Trophoblast cell (in vitro differentiated cells and primary cell): ENCODE measurements at regions not wholly inside any gene's neighbourhood (a gene's known extent, or its start where the extent isn't known, plus 50 kb on each side); places are given as distances from the start of the nearest gene placed in this dataset.

ENCODE experiments used
- DNase-seq, 2 donors: peaks; one replicate each; pipeline ENCODE4 v3.0.0-alpha.2; 2016
- H2AFZ ChIP-seq: 2 replicates; pipeline ENCODE4 v1.6.1; 2013; ENCODE audit warnings: low read length, moderate library complexity, mild to moderate bottlenecking; ENCODE audit not compliant: insufficient read depth, poor library complexity
- H2AK5ac ChIP-seq: 2 replicates; pipeline ENCODE4 v1.6.1; 2013; ENCODE audit warnings: mild to moderate bottlenecking, low read length
- H2BK120ac ChIP-seq: 2 replicates; pipeline ENCODE4 v1.6.1; 2013; ENCODE audit warnings: low read length, mild to moderate bottlenecking, moderate library complexity; ENCODE audit not compliant: insufficient read depth, poor library complexity
- H2BK12ac ChIP-seq: 2 replicates; pipeline ENCODE4 v1.6.1; 2013; ENCODE audit warnings: mild to moderate bottlenecking, low read length, moderate library complexity
- H2BK5ac ChIP-seq: 2 replicates; pipeline ENCODE4 v1.6.1; 2013; ENCODE audit warnings: low read length, low read depth, moderate library complexity, mild to moderate bottlenecking; ENCODE audit not compliant: poor library complexity
- H3K14ac ChIP-seq: 2 replicates; pipeline ENCODE4 v1.6.1; 2013; ENCODE audit warnings: mild to moderate bottlenecking, low read length
- H3K18ac ChIP-seq: 2 replicates; pipeline ENCODE4 v1.6.1; 2013; ENCODE audit warnings: mild to moderate bottlenecking, low read length
- H3K23ac ChIP-seq: 2 replicates; pipeline ENCODE4 v1.6.1; 2013; ENCODE audit warnings: low read length
- H3K27ac ChIP-seq: 2 replicates; pipeline ENCODE4 v1.5.1; 2013; ENCODE audit warnings: low read depth, mild to moderate bottlenecking, inconsistent platforms, low read length, moderate library complexity
- H3K27me3 ChIP-seq: 2 replicates; pipeline ENCODE4 v1.6.1; 2013; ENCODE audit warnings: inconsistent platforms, mild to moderate bottlenecking, low read length, moderate library complexity; ENCODE audit not compliant: insufficient read depth
- H3K36me3 ChIP-seq, 2 experiments: 1 replicate in 1 of 2; 2 replicates in 1 of 2; pipeline ENCODE4 v1.6.1; 2013; ENCODE audit warnings: low read length in 2 of 2, mild to moderate bottlenecking in 2 of 2, moderate library complexity in 1 of 2; ENCODE audit not compliant: insufficient read depth in 2 of 2, control insufficient read depth in 1 of 2
- H3K4ac ChIP-seq: 2 replicates; pipeline ENCODE4 v1.6.1; 2013; ENCODE audit warnings: low read depth, mild to moderate bottlenecking, low read length, moderate library complexity
- H3K4me1 ChIP-seq, 2 experiments: 1 replicate in 1 of 2; 2 replicates in 1 of 2; pipeline ENCODE4 v1.6.1; 2013; ENCODE audit warnings: low read length in 2 of 2, mild to moderate bottlenecking in 2 of 2, moderate library complexity in 1 of 2; ENCODE audit not compliant: insufficient read depth in 2 of 2, control insufficient read depth in 1 of 2
- H3K4me2 ChIP-seq: 2 replicates; pipeline ENCODE4 v1.6.1; 2013; ENCODE audit warnings: inconsistent platforms, mild to moderate bottlenecking, low read length, moderate library complexity
- H3K4me3 ChIP-seq: 2 replicates; pipeline ENCODE4 v1.5.1; 2013; ENCODE audit warnings: mild to moderate bottlenecking, low read depth, low read length, inconsistent platforms
- H3K79me1 ChIP-seq: one replicate; pipeline ENCODE4 v1.6.1; 2013; ENCODE audit warnings: low read length
- H3K79me2 ChIP-seq: 2 replicates; pipeline ENCODE4 v1.6.1; 2013; ENCODE audit warnings: low read length, mild to moderate bottlenecking; ENCODE audit not compliant: control insufficient read depth, insufficient read depth, poor library complexity
- H3K9ac ChIP-seq: 2 replicates; pipeline ENCODE4 v1.6.1; 2013; ENCODE audit warnings: mild to moderate bottlenecking, low read length
- H3K9me3 ChIP-seq: 2 replicates; pipeline ENCODE4 v1.6.1; 2013; ENCODE audit warnings: low read depth, mild to moderate bottlenecking, control low read depth, inconsistent platforms, low read length; ENCODE audit not compliant: insufficient read depth
- H4K12ac ChIP-seq: 2 replicates; pipeline ENCODE4 v1.6.1; 2013; ENCODE audit warnings: low read depth, mild to moderate bottlenecking, low read length, moderate library complexity
- H4K8ac ChIP-seq: 2 replicates; pipeline ENCODE4 v1.6.1; 2013; ENCODE audit warnings: low read depth, mild to moderate bottlenecking, low read length, moderate library complexity
- H4K91ac ChIP-seq: one replicate; pipeline ENCODE4 v1.6.1; 2013; ENCODE audit warnings: low read depth, mild to moderate bottlenecking, low read length, moderate library complexity
- WGBS: extraction: QIAGEN DNeasy Blood & Tissue Kit; methylation state at CpG from one replicate; pipeline ENCODE4 v1.1.7; 2013; ENCODE audit warnings: missing lambda C conversion rate; ENCODE audit not compliant: insufficient read length, insufficient coverage; ENCODE audit errors: extremely low coverage; 5-methylcytosine and 5-hydroxymethylcytosine counted together

- Histone ChIP-seq H3K9me3 (no peaks in the 10 kb centered on the region), H4K91ac (no peak overlapping the region), H3K79me2 (no peaks in the 10 kb centered on the region), H3K4ac (no peak overlapping the region), H4K12ac (no peak overlapping the region), H3K14ac (no peak overlapping the region), H3K23ac (no peak overlapping the region), H3K4me2 (no peak overlapping the region), H3K4me3 (no peak overlapping the region), H3K79me1 (no peaks in the 10 kb centered on the region), H3K18ac (no peak overlapping the region), H3K36me3 (no peaks in the 10 kb centered on the region), H2AFZ (no peak overlapping the region), H2AK5ac (no peak overlapping the region), H2BK120ac (no peak overlapping the region), H3K9ac (no peak overlapping the region), H2BK5ac (no peak overlapping the region), H4K8ac (no peak overlapping the region), H3K27me3 (no peaks in the 10 kb centered on the region), H2BK12ac (no peak overlapping the region), H3K4me1 (no peaks in the 10 kb centered on the region), H3K27ac (no peak overlapping the region)
- DNase-seq, result peak; percentile 21 to 71
- no CpG with 5 or more reads among the region's 4 CpGs for WGBS
These were observed 182.3 kb downstream of the RDH14 start for GRCh38 chr2:18378020-18378653.

GRCh38 chr2:18376936-18377335 lies 183.5 kb downstream of the RDH14 start:
- Histone ChIP-seq H3K27me3 (no peaks in the 10 kb centered on the region), H2BK12ac (no peak overlapping the region), H2BK120ac (no peak overlapping the region), H4K8ac (no peak overlapping the region), H3K79me1 (no peaks in the 10 kb centered on the region), H4K12ac (no peak overlapping the region), H2BK5ac (no peak overlapping the region), H3K9me3 (no peaks in the 10 kb centered on the region), H3K14ac (no peak overlapping the region), H3K23ac (no peak overlapping the region), H3K4me1 (no peaks in the 10 kb centered on the region), H3K18ac (no peak overlapping the region), H3K36me3 (no peaks in the 10 kb centered on the region), H3K9ac (no peak overlapping the region), H3K27ac (no peak overlapping the region), H2AFZ (no peak overlapping the region), H3K4me3 (no peak overlapping the region), H3K4me2 (no peak overlapping the region), H2AK5ac (no peak overlapping the region), H3K79me2 (no peaks in the 10 kb centered on the region), H3K4ac (no peak overlapping the region), H4K91ac (no peak overlapping the region)
- no peak for DNase-seq
- WGBS, result no CpG with 5 or more reads among the region's 4 CpGs

- Histone ChIP-seq H3K27ac (no peak overlapping the region), H3K4me2 (no peak overlapping the region), H4K12ac (no peak overlapping the region), H3K4me3 (no peak overlapping the region), H2BK5ac (no peak overlapping the region), H2AK5ac (no peak overlapping the region), H3K14ac (no peak overlapping the region), H3K27me3 (no peaks in the 10 kb centered on the region), H3K9me3 (no peaks in the 10 kb centered on the region), H2AFZ (no peak overlapping the region), H4K91ac (no peak overlapping the region), H3K4me1 (no peaks in the 10 kb centered on the region), H3K79me2 (no peaks in the 10 kb centered on the region), H3K4ac (no peak overlapping the region), H2BK120ac (no peak overlapping the region), H3K36me3 (no peaks in the 10 kb centered on the region), H3K9ac (no peak overlapping the region), H3K79me1 (no peaks in the 10 kb centered on the region), H2BK12ac (no peak overlapping the region), H3K23ac (no peak overlapping the region), H3K18ac (no peak overlapping the region), H4K8ac (no peak overlapping the region)
- no CpG with 5 or more reads among the region's 2 CpGs for WGBS
- peak in 1 of 2 donors; percentile 48 for DNase-seq
These were observed 186.8 kb downstream of the RDH14 start for GRCh38 chr2:18373664-18374063.

- Histone ChIP-seq H3K4ac (no peak overlapping the region), H3K36me3 (no peaks in the 10 kb centered on the region), H3K79me1 (no peaks in the 10 kb centered on the region), H3K4me3 (no peak overlapping the region), H4K8ac (no peak overlapping the region), H3K14ac (no peak overlapping the region), H3K27me3 (no peaks in the 10 kb centered on the region), H3K18ac (no peak overlapping the region), H2BK12ac (no peak overlapping the region), H2AK5ac (no peak overlapping the region), H4K12ac (no peak overlapping the region), H2BK5ac (no peak overlapping the region), H3K4me2 (no peak overlapping the region), H3K79me2 (no peaks in the 10 kb centered on the region), H3K9ac (no peak overlapping the region), H2BK120ac (no peak overlapping the region), H2AFZ (no peak overlapping the region), H3K27ac (no peak overlapping the region), H4K91ac (no peak overlapping the region), H3K4me1 (no peaks in the 10 kb centered on the region), H3K23ac (no peak overlapping the region), H3K9me3 (no peaks in the 10 kb centered on the region)
- DNase-seq, result peak; percentile 60 to 88
- no CpG with 5 or more reads among the region's 1 CpG for WGBS
These were observed 187.4 kb downstream of the RDH14 start for GRCh38 chr2:18373081-18373480.
